ENCODE measurements at regions not wholly inside any gene's neighbourhood (a gene's known extent, or its start where the extent isn't known, plus 50 kb on each side); places are given as distances from the start of the nearest gene placed in this dataset.

GRCh38 chr14:97517566-97518234 is 720.5 kb downstream of the VRK1 start:
- TF ChIP-seq CTCF (IDR thresholded peaks at IDR 0.05) (no peak), POLR2A (IDR thresholded peaks at IDR 0.05) (no peak)
